Right lobe of liver (tissue), 4 donors: ENCODE measurements at regions not wholly inside any gene's neighbourhood (a gene's known extent, or its start where the extent isn't known, plus 50 kb on each side); places are given as distances from the start of the nearest gene placed in this dataset.

Experiments
- CTCF ChIP-seq, 4 donors: fragments of 200-600 bp in 3 of 4; fragments of 450-650 bp in 1 of 4; IDR thresholded peaks; one replicate each; pipeline versions ENCODE4 v1.5.1 to v1.8.0; 2016 to 2022; ENCODE audit warnings: antibody characterized with exemption in 4 of 4, mild to moderate bottlenecking in 2 of 4
- POLR2A ChIP-seq: fragments of 450-650 bp; IDR thresholded peaks from one replicate; pipeline ENCODE4 v1.6.1; 2017; ENCODE audit warnings: antibody characterized with exemption, mild to moderate bottlenecking
- donor health status: DM: no; HTN: no; CAD: no.
- donor health status: DM: no; HTN: no; CAD: no.
- donor health status: DM: no; HTN: yes; CAD: no.

GRCh38 chr6:137339929-137340559, 120.9 kb upstream of the IFNGR1 start:
- no peak for TF ChIP-seq CTCF (IDR thresholded peaks at IDR 0.05)
- TF ChIP-seq POLR2A, result no peak
